Gastroesophageal sphincter (tissue), 4 donors: ENCODE measurements at regions not wholly inside any gene's neighbourhood (a gene's known extent, or its start where the extent isn't known, plus 50 kb on each side); places are given as distances from the start of the nearest gene placed in this dataset.

Experiments used
- ATAC-seq: fragments of 150-250 bp; one replicate; pipeline ENCODE4 v1.9.1; 2016; ENCODE audit warnings: mild to moderate bottlenecking, moderate library complexity
- H3K27ac ChIP-seq, 4 donors: fragments of 200-600 bp; sonication (generic) in 3 of 4; 1 replicate in 3 of 4; 2 replicates in 1 of 4; pipeline ENCODE4 v1.5.1; 2016 to 2019
- H3K27me3 ChIP-seq: fragments of 200-600 bp; sonication (generic); one replicate; pipeline ENCODE4 v1.5.1; 2019
- H3K36me3 ChIP-seq, 2 donors: fragments of 200-600 bp; sonication (generic); one replicate each; pipeline ENCODE4 v1.5.1; 2019; ENCODE audit warnings: control low read depth in 1 of 2
- H3K4me1 ChIP-seq, 3 donors: fragments of 200-600 bp; sonication (generic); 1 replicate in 2 of 3; 2 replicates in 1 of 3; pipeline ENCODE4 v1.5.1; 2016 to 2019; ENCODE audit warnings: control low read depth in 2 of 3
- H3K4me3 ChIP-seq, 2 donors: fragments of 200-600 bp; sonication (generic); one replicate each; pipeline ENCODE4 v1.5.1; 2019; ENCODE audit warnings: mild to moderate bottlenecking in 1 of 2, moderate library complexity in 1 of 2
- H3K9me3 ChIP-seq, 3 donors: fragments of 200-600 bp; sonication (generic); one replicate each; pipeline ENCODE4 v1.5.1; 2017 to 2019; ENCODE audit warnings: control low read depth in 2 of 3
- EP300 ChIP-seq: sonication (generic); formaldehyde crosslinking; IDR thresholded peaks from one replicate; pipeline ENCODE4 v1.6.1; 2017; ENCODE audit warnings: antibody characterized with exemption, mild to moderate bottlenecking
- POLR2A ChIP-seq, 2 donors: fragments of 450-650 bp; IDR thresholded peaks; one replicate each; pipeline ENCODE4 v1.6.1; 2017; ENCODE audit warnings: antibody characterized with exemption in 2 of 2, mild to moderate bottlenecking in 2 of 2, moderate library complexity in 1 of 2
- POLR2AphosphoS5 ChIP-seq: sonication (generic); formaldehyde crosslinking; IDR thresholded peaks from one replicate; pipeline ENCODE4 v1.6.1; 2017; ENCODE audit warnings: antibody characterized with exemption
- WGBS, 2 donors: methylation state at CpG; one replicate each; pipeline ENCODE4 v1.1.5; 2018; ENCODE audit warnings: low coverage in 1 of 2; 5-methylcytosine and 5-hydroxymethylcytosine counted together
- TF ChIP-seq, protein P1 (sequence below), 4 experiments: fragments of 200-600 bp in 2 of 4; fragments of 450-650 bp in 2 of 4; sonication (generic) in 1 of 4; IDR thresholded peaks; one replicate each; pipeline ENCODE4 v1.5.1; 2017 to 2019; ENCODE audit warnings: antibody characterized with exemption in 4 of 4, mild to moderate bottlenecking in 2 of 4, moderate library complexity in 2 of 4

DNA sequence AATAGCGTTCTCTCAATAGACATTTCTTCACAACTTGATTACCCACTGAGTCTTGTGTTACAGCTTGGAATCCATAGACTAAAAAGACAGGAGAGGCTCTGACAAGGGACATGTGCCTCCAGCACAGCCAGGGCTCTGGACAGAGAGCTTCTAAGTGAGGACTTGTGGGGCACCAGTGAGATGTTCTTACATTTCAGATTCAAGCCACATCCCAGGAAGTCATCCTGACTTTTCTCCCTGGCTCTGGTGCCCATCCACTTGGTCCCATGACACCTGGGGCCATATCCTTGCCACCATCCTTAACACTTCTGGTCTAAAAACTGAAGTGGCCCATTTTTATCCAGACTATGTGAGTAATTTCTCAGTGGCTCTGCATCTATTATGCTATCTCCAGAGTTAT is 440.1 kb downstream of the TCERG1L start:
- TF ChIP-seq, protein P1, sequence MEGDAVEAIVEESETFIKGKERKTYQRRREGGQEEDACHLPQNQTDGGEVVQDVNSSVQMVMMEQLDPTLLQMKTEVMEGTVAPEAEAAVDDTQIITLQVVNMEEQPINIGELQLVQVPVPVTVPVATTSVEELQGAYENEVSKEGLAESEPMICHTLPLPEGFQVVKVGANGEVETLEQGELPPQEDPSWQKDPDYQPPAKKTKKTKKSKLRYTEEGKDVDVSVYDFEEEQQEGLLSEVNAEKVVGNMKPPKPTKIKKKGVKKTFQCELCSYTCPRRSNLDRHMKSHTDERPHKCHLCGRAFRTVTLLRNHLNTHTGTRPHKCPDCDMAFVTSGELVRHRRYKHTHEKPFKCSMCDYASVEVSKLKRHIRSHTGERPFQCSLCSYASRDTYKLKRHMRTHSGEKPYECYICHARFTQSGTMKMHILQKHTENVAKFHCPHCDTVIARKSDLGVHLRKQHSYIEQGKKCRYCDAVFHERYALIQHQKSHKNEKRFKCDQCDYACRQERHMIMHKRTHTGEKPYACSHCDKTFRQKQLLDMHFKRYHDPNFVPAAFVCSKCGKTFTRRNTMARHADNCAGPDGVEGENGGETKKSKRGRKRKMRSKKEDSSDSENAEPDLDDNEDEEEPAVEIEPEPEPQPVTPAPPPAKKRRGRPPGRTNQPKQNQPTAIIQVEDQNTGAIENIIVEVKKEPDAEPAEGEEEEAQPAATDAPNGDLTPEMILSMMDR (IDR thresholded peaks at IDR 0.05) = no peak
- TF ChIP-seq EP300 = no peak
- TF ChIP-seq POLR2AphosphoS5 = no peak
- no peak for TF ChIP-seq POLR2A (IDR thresholded peaks at IDR 0.05)
- no peak overlapping the region for H3K27ac ChIP-seq
- peaks cover 31% of the 10 kb centered on the region for H3K27me3 ChIP-seq
- WGBS, 2 donors = 40 to 73% methylated on average over 1 of the region's 1 CpG
- no peaks in the 10 kb centered on the region for H3K36me3 ChIP-seq
- no peaks in the 10 kb centered on the region for H3K4me1 ChIP-seq
- no peak overlapping the region for H3K4me3 ChIP-seq
- H3K9me3 ChIP-seq = peaks cover 0 to 5% (median 0%) of the 10 kb centered on the region in 3 donors
- no peak for ATAC-seq

DNA sequence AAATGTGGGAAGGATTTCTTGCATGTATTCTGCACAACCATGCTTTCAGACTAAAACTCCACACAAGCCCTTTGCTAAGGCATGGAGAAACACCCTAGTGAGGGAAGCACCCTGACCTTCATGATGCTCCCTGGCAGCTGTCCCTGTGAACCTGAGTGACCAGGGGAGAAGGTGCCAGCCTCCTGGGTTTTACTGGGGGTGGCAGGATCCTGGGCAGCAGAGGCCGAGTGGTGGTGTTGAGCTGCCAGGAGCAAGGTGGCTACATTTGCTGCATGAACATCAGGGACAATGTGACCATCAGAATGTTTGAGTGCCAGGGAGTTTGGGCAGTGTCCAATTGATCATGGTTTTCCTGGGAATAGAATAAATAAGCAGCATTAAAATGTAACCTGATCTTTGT is 437.9 kb downstream of the TCERG1L start:
- TF ChIP-seq, protein P1 (IDR thresholded peaks at IDR 0.05) = no peak
- TF ChIP-seq POLR2A (IDR thresholded peaks at IDR 0.05) (no peak), POLR2AphosphoS5 (no peak), EP300 (no peak)
- Histone ChIP-seq H3K27ac (no peak overlapping the region), H3K27me3 (peaks cover 13% of the 10 kb centered on the region), H3K36me3 (no peaks in the 10 kb centered on the region), H3K4me1 (no peaks in the 10 kb centered on the region), H3K9me3 (peaks cover 0 to 5% (median 0%) of the 10 kb centered on the region in 3 donors), H3K4me3 (no peak overlapping the region)
- no peak for ATAC-seq
- WGBS, 2 donors = 80% methylated on average over 1 of the region's 1 CpG; no CpG with 5 or more reads in 1 of the 2 donors

DNA sequence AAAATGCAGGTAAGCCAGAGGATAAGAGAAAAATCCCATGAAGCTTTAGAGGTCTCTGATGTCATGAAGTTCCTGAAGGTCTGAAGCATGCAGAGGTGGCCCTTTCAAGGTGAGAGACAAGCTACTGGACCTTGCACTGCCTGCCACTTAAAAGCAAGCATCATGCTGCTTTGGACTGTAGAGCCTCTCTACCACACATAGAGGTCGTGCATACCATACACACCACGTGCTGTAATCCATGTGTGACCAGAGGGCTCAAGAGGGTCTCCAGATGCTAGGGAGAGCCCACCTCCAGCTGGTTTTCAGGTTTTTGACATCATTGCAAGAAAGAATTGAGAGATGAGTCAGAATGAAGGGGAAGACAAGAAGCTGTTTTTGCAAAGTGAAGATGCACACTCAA is 436.4 kb downstream of the TCERG1L start:
- no peaks in the 10 kb centered on the region for H3K4me1 ChIP-seq
- TF ChIP-seq, protein P1 (IDR thresholded peaks at IDR 0.05) = no peak
- TF ChIP-seq POLR2A (IDR thresholded peaks at IDR 0.05) (no peak), POLR2AphosphoS5 (no peak), EP300 (no peak)
- peaks cover 11% of the 10 kb centered on the region for H3K27me3 ChIP-seq
- H3K36me3 ChIP-seq = no peaks in the 10 kb centered on the region
- peaks cover 0 to 5% (median 0%) of the 10 kb centered on the region in 3 donors for H3K9me3 ChIP-seq
- H3K27ac ChIP-seq = no peak overlapping the region
- no peak for ATAC-seq
- WGBS, 2 donors = 33% methylated on average over 2 of the region's 2 CpGs; no CpG with 5 or more reads in 1 of the 2 donors
- H3K4me3 ChIP-seq = no peak overlapping the region

DNA sequence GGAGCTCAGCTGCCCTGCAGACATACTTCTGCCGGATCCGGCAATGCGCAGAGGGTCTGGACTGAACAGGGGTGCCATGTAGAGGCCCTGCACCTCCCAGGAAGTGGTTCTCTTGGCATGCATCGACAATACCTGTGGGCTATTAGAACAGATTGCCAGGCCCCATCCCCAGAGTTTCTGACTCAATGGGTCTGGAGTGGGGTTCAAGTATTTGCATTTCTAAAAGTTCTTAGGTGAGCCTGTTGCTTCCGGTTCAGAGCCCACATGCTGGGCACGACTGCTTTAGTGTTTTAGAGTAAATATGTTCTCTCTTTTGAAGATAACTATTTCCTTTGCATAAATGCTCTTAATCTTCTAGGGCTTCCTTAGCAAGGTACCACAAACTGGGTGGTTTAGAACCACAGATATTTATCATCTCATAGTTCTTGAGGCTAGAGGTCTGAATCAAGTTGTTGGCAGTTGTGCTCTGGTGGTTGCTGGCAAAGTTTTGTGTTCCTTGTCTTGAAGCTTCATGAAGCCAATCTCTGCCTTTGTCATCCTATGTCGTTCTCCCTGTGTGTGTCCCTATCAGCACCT is 435.5 kb downstream of the TCERG1L start:
- Histone ChIP-seq H3K36me3 (no peaks in the 10 kb centered on the region), H3K9me3 (peaks cover 0 to 5% (median 0%) of the 10 kb centered on the region in 3 donors), H3K4me1 (no peaks in the 10 kb centered on the region), H3K27me3 (peaks cover 11% of the 10 kb centered on the region), H3K4me3 (no peak overlapping the region), H3K27ac (no peak overlapping the region)
- 56 to 81% methylated on average over 3 to 5 of the region's 7 CpGs for WGBS, 2 donors
- TF ChIP-seq POLR2A (IDR thresholded peaks at IDR 0.05) (no peak), EP300 (no peak), POLR2AphosphoS5 (no peak)
- TF ChIP-seq, protein P1 (IDR thresholded peaks at IDR 0.05) = no peak
- no peak for ATAC-seq

DNA sequence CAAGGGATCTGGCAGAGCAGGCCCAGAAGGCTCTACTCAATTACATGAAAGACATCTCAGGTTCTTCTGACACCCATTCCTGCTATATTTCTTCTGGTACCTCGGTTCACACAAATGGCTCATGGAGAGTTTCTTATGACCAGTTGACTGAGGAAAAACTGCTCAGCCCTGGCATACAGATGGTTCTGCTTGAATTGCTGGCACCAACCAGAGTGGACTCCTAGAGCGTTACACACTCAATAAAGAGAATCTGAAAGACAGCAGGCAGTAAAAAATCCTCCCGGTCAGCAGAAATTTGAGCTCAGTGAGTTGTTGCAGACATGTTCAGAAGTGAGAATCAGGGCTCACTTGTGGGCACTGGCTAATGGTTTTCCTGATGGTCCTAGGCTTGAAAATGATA is 434.4 kb downstream of the TCERG1L start:
- Histone ChIP-seq H3K9me3 (peaks cover 0 to 5% (median 0%) of the 10 kb centered on the region in 3 donors), H3K4me3 (no peak overlapping the region), H3K4me1 (no peaks in the 10 kb centered on the region), H3K27me3 (peaks cover 4% of the 10 kb centered on the region), H3K27ac (no peak overlapping the region), H3K36me3 (no peaks in the 10 kb centered on the region)
- WGBS, 2 donors = 67% methylated on average over 3 of the region's 3 CpGs; no CpG with 5 or more reads in 1 of the 2 donors
- TF ChIP-seq EP300 (no peak), POLR2A (IDR thresholded peaks at IDR 0.05) (no peak), POLR2AphosphoS5 (no peak)
- TF ChIP-seq, protein P1 (IDR thresholded peaks at IDR 0.05) = no peak
- no peak for ATAC-seq
